Body of pancreas (tissue), 4 donors: ENCODE measurements at regions not wholly inside any gene's neighbourhood (a gene's known extent, or its start where the extent isn't known, plus 50 kb on each side); places are given as distances from the start of the nearest gene placed in this dataset.

Experiments used
- CTCF ChIP-seq, 7 experiments: fragments of 450-650 bp in 4 of 7; fragments of 200-600 bp in 3 of 7; sonication (generic) in 3 of 7; IDR thresholded peaks; one replicate each; pipeline ENCODE4 v1.5.1; 2016 to 2019; ENCODE audit warnings: antibody characterized with exemption in 7 of 7
- POLR2A ChIP-seq, 3 donors: fragments of 450-650 bp; IDR thresholded peaks; one replicate each; pipeline ENCODE4 v1.6.1; 2016; ENCODE audit warnings: antibody characterized with exemption in 3 of 3, mild to moderate bottlenecking in 2 of 3

GRCh38 chr4:125423124-125423523 lies 108.4 kb downstream of the FAT4 start:
- TF ChIP-seq CTCF (IDR thresholded peaks at IDR 0.05) (no peak), POLR2A (IDR thresholded peaks at IDR 0.05) (no peak)
